SK-N-SH treated with all-trans-retinoic acid at 6 μM for 48 hours (cell line): ENCODE measurements at regions not wholly inside any gene's neighbourhood (a gene's known extent, or its start where the extent isn't known, plus 50 kb on each side); places are given as distances from the start of the nearest gene placed in this dataset.

ENCODE experiments used
- ATAC-seq: fragments of 200-7000 bp; cut with Tn5 transposase; 3 replicates; pipeline ENCODE4 v1.9.1; 2020; ENCODE audit warnings: mild to moderate bottlenecking, moderate library complexity
- ARNTL ChIP-seq: fragments of 450-650 bp; formaldehyde crosslinking; IDR thresholded peaks from 2 replicates; pipeline ENCODE4 v1.5.0; 2020; ENCODE audit warnings: low read depth, mild to moderate bottlenecking, moderate library complexity, borderline replicate concordance
- BACH2 ChIP-seq: fragments of 250-450 bp; sonication (Bioruptor Pico); IDR thresholded peaks from 2 replicates; pipeline ENCODE4 v1.9.0; 2021; ENCODE audit warnings: mild to moderate bottlenecking, borderline replicate concordance
- CREB5 ChIP-seq: fragments of 250-450 bp; sonication (Bioruptor Pico); IDR thresholded peaks from 2 replicates; pipeline ENCODE4 v1.5.1; 2020; ENCODE audit warnings: low read depth, mild to moderate bottlenecking, moderate library complexity
- CSDC2 ChIP-seq: fragments of 250-450 bp; sonication (Bioruptor Pico); IDR thresholded peaks from 2 replicates; pipeline ENCODE4 v1.5.0; 2020; ENCODE audit warnings: mild to moderate bottlenecking, moderate library complexity
- ESRRG ChIP-seq: fragments of 250-450 bp; sonication (Bioruptor Pico); IDR thresholded peaks from 2 replicates; pipeline ENCODE4 v1.6.1; 2021; ENCODE audit warnings: mild to moderate bottlenecking
- GLIS3 ChIP-seq: fragments of 250-450 bp; sonication (Bioruptor Pico); IDR thresholded peaks from 2 replicates; pipeline ENCODE4 v1.5.0; 2020; ENCODE audit warnings: mild to moderate bottlenecking, moderate library complexity
- ISL1 ChIP-seq: fragments of 250-450 bp; sonication (Bioruptor Pico); IDR thresholded peaks from 2 replicates; pipeline ENCODE4 v2.1.2; 2022; ENCODE audit warnings: mild to moderate bottlenecking, moderate library complexity
- OSR1 ChIP-seq: fragments of 250-450 bp; sonication (Bioruptor Pico); IDR thresholded peaks from 2 replicates; pipeline ENCODE4 v1.8.0; 2022; ENCODE audit warnings: moderate library complexity, mild to moderate bottlenecking, inconsistent platforms
- PATZ1 ChIP-seq: fragments of 250-450 bp; sonication (Bioruptor Pico); IDR thresholded peaks from 2 replicates; pipeline ENCODE4 v1.8.0; 2020; ENCODE audit warnings: mild to moderate bottlenecking, moderate library complexity, borderline replicate concordance
- POU6F1 ChIP-seq: fragments of 250-450 bp; sonication (Bioruptor Pico); IDR thresholded peaks from 2 replicates; pipeline ENCODE4 v1.8.0; 2021; ENCODE audit warnings: low read depth, mild to moderate bottlenecking, moderate library complexity, borderline replicate concordance
- PPARA ChIP-seq: fragments of 250-450 bp; sonication (Bioruptor Pico); IDR thresholded peaks from 2 replicates; pipeline ENCODE4 v1.5.0; 2020; ENCODE audit warnings: mild to moderate bottlenecking, borderline replicate concordance
- RARB ChIP-seq: fragments of 250-450 bp; sonication (Bioruptor Pico); IDR thresholded peaks from 2 replicates; pipeline ENCODE4 v1.8.0; 2021; ENCODE audit warnings: mild to moderate bottlenecking, moderate library complexity
- SNAI2 ChIP-seq: fragments of 250-450 bp; sonication (Bioruptor Pico); IDR thresholded peaks from 2 replicates; pipeline ENCODE4 v1.5.0; 2020; ENCODE audit warnings: mild to moderate bottlenecking, moderate library complexity
- TCF4 ChIP-seq: fragments of 250-450 bp; sonication (Bioruptor Pico); IDR thresholded peaks from 2 replicates; pipeline ENCODE4 v1.8.0; 2021; ENCODE audit warnings: mild to moderate bottlenecking, moderate library complexity, borderline replicate concordance
- TSHZ2 ChIP-seq: fragments of 250-450 bp; sonication (Bioruptor Pico); IDR thresholded peaks from 2 replicates; pipeline ENCODE4 v1.5.0; 2020; ENCODE audit warnings: mild to moderate bottlenecking, moderate library complexity
- ZC3H10 ChIP-seq: fragments of 250-450 bp; sonication (Bioruptor Pico); IDR thresholded peaks from 2 replicates; pipeline ENCODE4 v1.5.1; 2021; ENCODE audit warnings: mild to moderate bottlenecking, moderate library complexity
- ZFP3 ChIP-seq: fragments of 250-450 bp; sonication (Bioruptor Pico); IDR thresholded peaks from 2 replicates; pipeline ENCODE4 v1.5.0; 2020; ENCODE audit warnings: mild to moderate bottlenecking, moderate library complexity
- ZFP30 ChIP-seq: fragments of 450-650 bp; formaldehyde crosslinking; IDR thresholded peaks from 2 replicates; pipeline ENCODE4 v1.5.0; 2022; ENCODE audit warnings: mild to moderate bottlenecking, moderate library complexity
- ZNF565 ChIP-seq: fragments of 450-650 bp; formaldehyde crosslinking; conservative IDR thresholded peaks from 2 replicates; pipeline ENCODE4 v1.5.0; 2020; ENCODE audit warnings: low read depth, mild to moderate bottlenecking, moderate library complexity
- ZNF70 ChIP-seq: fragments of 450-650 bp; formaldehyde crosslinking; IDR thresholded peaks from 2 replicates; pipeline ENCODE4 v1.5.0; 2020; ENCODE audit warnings: mild to moderate bottlenecking, moderate library complexity
- ZNF8 ChIP-seq: fragments of 450-650 bp; formaldehyde crosslinking; IDR thresholded peaks from 2 replicates; pipeline ENCODE4 v1.5.0; 2020; ENCODE audit warnings: mild to moderate bottlenecking, moderate library complexity
- TF ChIP-seq, protein P1 (sequence below): fragments of 250-450 bp; sonication (Bioruptor Pico); IDR thresholded peaks from 2 replicates; pipeline ENCODE4 v1.5.1; 2021; ENCODE audit warnings: mild to moderate bottlenecking, moderate library complexity

DNA sequence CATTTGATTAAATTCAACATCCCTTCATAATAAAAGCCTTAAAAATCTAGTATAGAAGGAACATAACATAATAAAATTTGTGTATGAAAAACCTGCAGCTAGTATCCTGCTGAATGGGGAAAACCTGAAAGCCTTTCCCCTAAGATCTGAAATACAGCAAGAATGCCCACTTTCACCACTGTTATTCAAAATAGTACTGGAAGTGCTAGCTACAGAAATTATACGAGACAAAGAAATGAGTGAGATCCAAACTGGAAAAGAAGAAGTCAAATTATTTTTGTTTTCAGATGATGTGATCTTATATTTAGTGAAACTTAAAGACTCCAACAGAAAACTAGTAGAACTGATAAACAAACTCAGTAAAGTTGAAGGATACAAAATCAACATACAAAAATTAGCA lies 152.9 kb downstream of the RTL3 start:
- no peak for TF ChIP-seq ARNTL (CRISPR knock-in tag)
- TF ChIP-seq ZNF70: no peak
- TF ChIP-seq ISL1 (CRISPR knock-in tag): no peak
- TF ChIP-seq CREB5 (CRISPR knock-in tag): no peak
- TF ChIP-seq ZNF565 (CRISPR knock-in tag): no peak
- TF ChIP-seq GLIS3: no peak
- no peak for TF ChIP-seq RARB (CRISPR knock-in tag)
- TF ChIP-seq PATZ1: no peak
- no peak for TF ChIP-seq ZNF8 (CRISPR knock-in tag)
- TF ChIP-seq OSR1: no peak
- no peak for TF ChIP-seq ZC3H10
- TF ChIP-seq TCF4 (CRISPR knock-in tag): no peak
- no peak for TF ChIP-seq CSDC2
- TF ChIP-seq ZFP3 (CRISPR knock-in tag): no peak
- no peak for TF ChIP-seq ZFP30 (CRISPR knock-in tag)
- no peak for TF ChIP-seq SNAI2 (CRISPR knock-in tag)
- TF ChIP-seq ESRRG (CRISPR knock-in tag): no peak
- TF ChIP-seq BACH2 (CRISPR knock-in tag): no peak
- ATAC-seq: no peak

GRCh38 chrX:78496483-78496882 lies 162.6 kb downstream of the RTL3 start:
- no peak for ATAC-seq
- TF ChIP-seq ZFP30 (CRISPR knock-in tag) (no peak), CSDC2 (no peak), BACH2 (CRISPR knock-in tag) (no peak), ESRRG (CRISPR knock-in tag) (no peak), SNAI2 (CRISPR knock-in tag) (no peak)

- no peak for TF ChIP-seq ARNTL (CRISPR knock-in tag)
- TF ChIP-seq RARB (CRISPR knock-in tag): no peak
- TF ChIP-seq ZFP3 (CRISPR knock-in tag): no peak
- TF ChIP-seq PPARA: no peak
- no peak for TF ChIP-seq TSHZ2 (CRISPR knock-in tag)
- TF ChIP-seq PATZ1: no peak
- no peak for TF ChIP-seq ZNF565 (CRISPR knock-in tag)
- TF ChIP-seq TCF4 (CRISPR knock-in tag): no peak
- TF ChIP-seq ISL1 (CRISPR knock-in tag): no peak
- no peak for TF ChIP-seq ZFP30 (CRISPR knock-in tag)
- TF ChIP-seq, protein P1, sequence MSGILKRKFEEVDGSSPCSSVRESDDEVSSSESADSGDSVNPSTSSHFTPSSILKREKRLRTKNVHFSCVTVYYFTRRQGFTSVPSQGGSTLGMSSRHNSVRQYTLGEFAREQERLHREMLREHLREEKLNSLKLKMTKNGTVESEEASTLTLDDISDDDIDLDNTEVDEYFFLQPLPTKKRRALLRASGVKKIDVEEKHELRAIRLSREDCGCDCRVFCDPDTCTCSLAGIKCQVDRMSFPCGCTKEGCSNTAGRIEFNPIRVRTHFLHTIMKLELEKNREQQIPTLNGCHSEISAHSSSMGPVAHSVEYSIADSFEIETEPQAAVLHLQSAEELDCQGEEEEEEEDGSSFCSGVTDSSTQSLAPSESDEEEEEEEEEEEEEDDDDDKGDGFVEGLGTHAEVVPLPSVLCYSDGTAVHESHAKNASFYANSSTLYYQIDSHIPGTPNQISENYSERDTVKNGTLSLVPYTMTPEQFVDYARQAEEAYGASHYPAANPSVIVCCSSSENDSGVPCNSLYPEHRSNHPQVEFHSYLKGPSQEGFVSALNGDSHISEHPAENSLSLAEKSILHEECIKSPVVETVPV (CRISPR knock-in tag): no peak
- no peak for TF ChIP-seq ZNF70
- no peak for TF ChIP-seq GLIS3
- TF ChIP-seq ZNF8 (CRISPR knock-in tag): no peak
- no peak for TF ChIP-seq POU6F1
- no peak for TF ChIP-seq ZC3H10
- TF ChIP-seq, all 23 proteins: peak for 0
- no peak for ATAC-seq
Measured at GRCh38 chrX:78493180-78493579, 165.8 kb upstream of the CYSLTR1 start.
